ENCODE measurements at regions not wholly inside any gene's neighbourhood (a gene's known extent, or its start where the extent isn't known, plus 50 kb on each side); places are given as distances from the start of the nearest gene placed in this dataset.

GRCh38 chr17:72351365-72351764, 230.5 kb downstream of the SOX9 start:
- H3K9me2 ChIP-seq (replicated peaks; ENCODE audit: low read depth, low read length), result no peaks in the 10 kb centered on the region
- H2AFZ ChIP-seq (ENCODE audit: low read length), result no peak overlapping the region
- no peak overlapping the region for H3K9ac ChIP-seq (ENCODE audit: low read depth, low read length, poor library complexity, severe bottlenecking)
- no peaks in the 10 kb centered on the region for H3K79me2 ChIP-seq (ENCODE audit: insufficient read depth, low read length)
- no peak for TF ChIP-seq EZH2phosphoT487 (IDR thresholded peaks at IDR 0.05; ENCODE audit: borderline replicate concordance)
- TF ChIP-seq, protein P1, sequence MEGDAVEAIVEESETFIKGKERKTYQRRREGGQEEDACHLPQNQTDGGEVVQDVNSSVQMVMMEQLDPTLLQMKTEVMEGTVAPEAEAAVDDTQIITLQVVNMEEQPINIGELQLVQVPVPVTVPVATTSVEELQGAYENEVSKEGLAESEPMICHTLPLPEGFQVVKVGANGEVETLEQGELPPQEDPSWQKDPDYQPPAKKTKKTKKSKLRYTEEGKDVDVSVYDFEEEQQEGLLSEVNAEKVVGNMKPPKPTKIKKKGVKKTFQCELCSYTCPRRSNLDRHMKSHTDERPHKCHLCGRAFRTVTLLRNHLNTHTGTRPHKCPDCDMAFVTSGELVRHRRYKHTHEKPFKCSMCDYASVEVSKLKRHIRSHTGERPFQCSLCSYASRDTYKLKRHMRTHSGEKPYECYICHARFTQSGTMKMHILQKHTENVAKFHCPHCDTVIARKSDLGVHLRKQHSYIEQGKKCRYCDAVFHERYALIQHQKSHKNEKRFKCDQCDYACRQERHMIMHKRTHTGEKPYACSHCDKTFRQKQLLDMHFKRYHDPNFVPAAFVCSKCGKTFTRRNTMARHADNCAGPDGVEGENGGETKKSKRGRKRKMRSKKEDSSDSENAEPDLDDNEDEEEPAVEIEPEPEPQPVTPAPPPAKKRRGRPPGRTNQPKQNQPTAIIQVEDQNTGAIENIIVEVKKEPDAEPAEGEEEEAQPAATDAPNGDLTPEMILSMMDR (conservative IDR thresholded peaks at IDR 0.05; ENCODE audit: low read length), result no peak
- H3K27me3 ChIP-seq (ENCODE audit: insufficient read depth, low read length, poor library complexity, severe bottlenecking), result no peaks in the 10 kb centered on the region
- H3K4me2 ChIP-seq (ENCODE audit: low read depth, low read length, poor library complexity, severe bottlenecking), result no peak overlapping the region
- no peaks in the 10 kb centered on the region for H3F3A ChIP-seq (ENCODE audit: low read depth)
- no peaks in the 10 kb centered on the region for H4K20me1 ChIP-seq (ENCODE audit: insufficient read depth, low read length, poor library complexity, severe bottlenecking)
- peaks cover 6% of the 10 kb centered on the region; the same call in 1 of the 2 replicates for H3K9me3 ChIP-seq (ENCODE audit: insufficient read depth, low read depth, low read length)
- H3K36me3 ChIP-seq (ENCODE audit: insufficient read depth, low read length), result no peaks in the 10 kb centered on the region
- H3K4me1 ChIP-seq (ENCODE audit: insufficient read depth, low read length, poor library complexity, severe bottlenecking), result no peaks in the 10 kb centered on the region
- H3K4me3 ChIP-seq (ENCODE audit: low read length, poor library complexity, severe bottlenecking), result no peak overlapping the region

DNA sequence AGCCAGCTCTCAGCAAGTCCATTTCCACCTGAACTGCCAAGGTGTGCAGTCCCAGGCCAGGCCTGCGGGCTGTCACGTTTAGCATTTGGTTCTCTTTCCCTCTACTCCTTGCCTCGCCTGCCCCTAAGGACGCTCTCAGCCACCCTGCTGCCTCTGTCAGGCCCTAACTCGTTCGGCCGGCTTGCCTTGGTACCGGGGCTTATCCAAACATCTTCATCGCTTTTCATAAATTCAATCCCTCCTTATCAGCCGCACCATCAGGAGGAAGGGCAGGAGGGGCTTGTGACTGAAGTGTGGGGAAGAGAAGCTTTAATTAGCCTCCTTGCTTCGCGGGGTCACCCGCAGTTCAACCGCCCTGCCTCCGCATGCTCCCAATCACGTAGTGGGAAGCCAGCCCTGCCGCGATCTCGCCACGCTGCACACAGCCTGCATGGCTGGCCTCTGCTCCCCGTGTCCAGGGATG, 231.1 kb downstream of the SOX9 start:
- Histone ChIP-seq H3K4me3 (ENCODE audit: low read length, poor library complexity, severe bottlenecking) (no peak overlapping the region), H4K20me1 (ENCODE audit: insufficient read depth, low read length, poor library complexity, severe bottlenecking) (no peaks in the 10 kb centered on the region), H3K4me1 (ENCODE audit: insufficient read depth, low read length, poor library complexity, severe bottlenecking) (no peaks in the 10 kb centered on the region), H3K4me2 (ENCODE audit: low read depth, low read length, poor library complexity, severe bottlenecking) (no peak overlapping the region), H3K9me3 (ENCODE audit: insufficient read depth, low read depth, low read length) (peaks cover 6% of the 10 kb centered on the region; the same call in 1 of the 2 replicates), H3K9me2 (replicated peaks; ENCODE audit: low read depth, low read length) (no peaks in the 10 kb centered on the region), H2AFZ (ENCODE audit: low read length) (no peak overlapping the region), H3K27me3 (ENCODE audit: insufficient read depth, low read length, poor library complexity, severe bottlenecking) (no peaks in the 10 kb centered on the region), H3K79me2 (ENCODE audit: insufficient read depth, low read length) (no peaks in the 10 kb centered on the region), H3K9ac (ENCODE audit: low read depth, low read length, poor library complexity, severe bottlenecking) (no peak overlapping the region), H3K36me3 (ENCODE audit: insufficient read depth, low read length) (no peaks in the 10 kb centered on the region), H3F3A (ENCODE audit: low read depth) (no peaks in the 10 kb centered on the region)
- TF ChIP-seq, protein P1 (conservative IDR thresholded peaks at IDR 0.05; ENCODE audit: low read length), result no peak
- TF ChIP-seq EZH2phosphoT487 (IDR thresholded peaks at IDR 0.05; ENCODE audit: borderline replicate concordance), result no peak

DNA sequence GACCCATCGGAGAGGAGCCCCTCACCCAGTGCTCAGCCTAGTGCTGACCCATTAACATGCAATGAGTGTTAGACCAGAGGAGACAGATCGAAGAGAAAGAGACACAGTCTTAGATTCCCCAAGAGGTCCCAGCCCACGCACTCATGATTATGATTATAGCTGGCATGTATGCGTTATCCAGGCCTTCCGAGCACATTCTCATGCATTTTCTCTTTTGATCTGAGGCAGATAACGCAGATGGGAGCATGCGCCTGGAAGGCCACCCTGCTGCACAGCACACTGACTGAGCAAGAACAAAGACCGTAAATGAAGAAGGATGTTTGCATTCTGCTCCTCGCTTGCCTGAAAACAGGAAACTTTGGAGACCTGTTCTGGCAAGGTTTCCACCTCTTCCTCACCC, 232.7 kb downstream of the SOX9 start:
- Histone ChIP-seq H3K9ac (ENCODE audit: low read depth, low read length, poor library complexity, severe bottlenecking) (no peak overlapping the region), H3K4me3 (ENCODE audit: low read length, poor library complexity, severe bottlenecking) (no peak overlapping the region), H3F3A (ENCODE audit: low read depth) (no peaks in the 10 kb centered on the region), H3K79me2 (ENCODE audit: insufficient read depth, low read length) (no peaks in the 10 kb centered on the region), H3K36me3 (ENCODE audit: insufficient read depth, low read length) (no peaks in the 10 kb centered on the region), H3K9me2 (replicated peaks; ENCODE audit: low read depth, low read length) (no peaks in the 10 kb centered on the region), H3K9me3 (ENCODE audit: insufficient read depth, low read depth, low read length) (peaks cover 6% of the 10 kb centered on the region; the same call in 1 of the 2 replicates), H3K4me1 (ENCODE audit: insufficient read depth, low read length, poor library complexity, severe bottlenecking) (no peaks in the 10 kb centered on the region), H2AFZ (ENCODE audit: low read length) (no peak overlapping the region), H4K20me1 (ENCODE audit: insufficient read depth, low read length, poor library complexity, severe bottlenecking) (no peaks in the 10 kb centered on the region), H3K4me2 (ENCODE audit: low read depth, low read length, poor library complexity, severe bottlenecking) (no peak overlapping the region), H3K27me3 (ENCODE audit: insufficient read depth, low read length, poor library complexity, severe bottlenecking) (no peaks in the 10 kb centered on the region)
- TF ChIP-seq, protein P1 (conservative IDR thresholded peaks at IDR 0.05; ENCODE audit: low read length), result no peak
- no peak for TF ChIP-seq EZH2phosphoT487 (IDR thresholded peaks at IDR 0.05; ENCODE audit: borderline replicate concordance)

Data from Loucy (cell line).